ENCODE measurements at regions not wholly inside any gene's neighbourhood (a gene's known extent, or its start where the extent isn't known, plus 50 kb on each side); places are given as distances from the start of the nearest gene placed in this dataset.

DNA sequence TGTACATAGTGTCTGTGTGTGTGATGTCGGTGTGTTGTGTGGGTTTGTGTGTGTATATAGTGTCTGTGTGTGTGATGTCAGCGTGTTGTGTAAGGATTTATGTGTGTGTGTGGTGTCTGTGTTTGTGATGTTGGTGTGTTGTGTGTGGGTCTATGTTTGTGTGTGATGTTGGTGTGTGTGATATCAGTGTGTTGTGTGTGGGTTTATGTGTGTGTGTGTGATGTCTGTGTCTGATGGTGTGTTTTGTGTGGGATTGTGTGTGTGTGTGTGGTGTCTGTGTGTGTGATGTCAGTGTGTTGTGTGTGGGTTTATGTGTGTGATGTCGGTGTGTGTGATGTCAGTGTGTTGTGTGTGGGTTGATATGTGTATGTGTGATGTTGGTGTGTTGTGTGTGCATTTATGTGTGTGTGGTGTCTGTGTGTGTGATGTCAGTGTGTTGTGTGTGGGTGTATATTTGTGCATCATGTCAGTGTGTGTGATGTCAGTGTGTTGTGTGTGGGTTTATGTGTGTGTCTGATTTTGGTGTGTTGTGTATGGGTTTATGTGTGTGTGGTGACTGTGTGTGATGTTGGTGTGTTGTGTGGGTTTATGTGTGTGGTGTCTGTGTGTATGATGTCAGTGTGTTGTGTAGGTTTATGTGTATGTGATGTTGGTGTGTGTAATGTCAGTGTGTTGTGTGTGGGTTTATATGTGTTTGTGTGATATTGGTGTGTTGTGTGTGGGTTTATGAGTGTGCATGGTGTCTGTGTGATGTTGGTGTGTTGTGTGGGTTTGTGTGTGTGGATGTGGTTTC, 102.4 kb upstream of the CD93 start:
- DNase-seq (ENCODE audit: low read depth) = no peak
- no peak overlapping the region for H3K4me3 ChIP-seq (ENCODE audit: low read depth, low read length)
- TF ChIP-seq, protein P1, sequence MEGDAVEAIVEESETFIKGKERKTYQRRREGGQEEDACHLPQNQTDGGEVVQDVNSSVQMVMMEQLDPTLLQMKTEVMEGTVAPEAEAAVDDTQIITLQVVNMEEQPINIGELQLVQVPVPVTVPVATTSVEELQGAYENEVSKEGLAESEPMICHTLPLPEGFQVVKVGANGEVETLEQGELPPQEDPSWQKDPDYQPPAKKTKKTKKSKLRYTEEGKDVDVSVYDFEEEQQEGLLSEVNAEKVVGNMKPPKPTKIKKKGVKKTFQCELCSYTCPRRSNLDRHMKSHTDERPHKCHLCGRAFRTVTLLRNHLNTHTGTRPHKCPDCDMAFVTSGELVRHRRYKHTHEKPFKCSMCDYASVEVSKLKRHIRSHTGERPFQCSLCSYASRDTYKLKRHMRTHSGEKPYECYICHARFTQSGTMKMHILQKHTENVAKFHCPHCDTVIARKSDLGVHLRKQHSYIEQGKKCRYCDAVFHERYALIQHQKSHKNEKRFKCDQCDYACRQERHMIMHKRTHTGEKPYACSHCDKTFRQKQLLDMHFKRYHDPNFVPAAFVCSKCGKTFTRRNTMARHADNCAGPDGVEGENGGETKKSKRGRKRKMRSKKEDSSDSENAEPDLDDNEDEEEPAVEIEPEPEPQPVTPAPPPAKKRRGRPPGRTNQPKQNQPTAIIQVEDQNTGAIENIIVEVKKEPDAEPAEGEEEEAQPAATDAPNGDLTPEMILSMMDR (IDR thresholded peaks at IDR 0.05; ENCODE audit: insufficient read depth, low read length) = no peak

DNA sequence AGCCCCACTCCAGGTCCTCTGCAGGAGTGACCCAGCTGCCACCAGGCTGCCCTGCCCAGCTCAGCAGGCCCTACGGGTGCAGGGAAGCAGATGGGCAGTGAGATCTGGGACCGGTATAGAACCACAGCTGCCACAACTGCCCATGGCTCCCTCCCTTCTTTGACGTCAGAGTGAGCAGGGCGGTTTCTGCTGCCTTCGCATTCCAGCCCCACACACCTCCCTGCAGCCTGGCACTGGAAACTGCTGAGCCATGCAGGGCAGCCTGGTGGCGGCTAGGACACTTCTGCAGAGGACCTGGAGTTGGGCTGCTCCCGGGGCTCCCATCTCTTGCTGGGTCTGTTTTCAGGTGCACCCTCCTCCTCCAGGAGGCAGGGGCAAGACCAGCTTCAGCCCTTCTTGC, 101.6 kb upstream of the CD93 start:
- DNase-seq (ENCODE audit: low read depth) = no peak
- TF ChIP-seq, protein P1 (IDR thresholded peaks at IDR 0.05; ENCODE audit: insufficient read depth, low read length) = no peak

DNA sequence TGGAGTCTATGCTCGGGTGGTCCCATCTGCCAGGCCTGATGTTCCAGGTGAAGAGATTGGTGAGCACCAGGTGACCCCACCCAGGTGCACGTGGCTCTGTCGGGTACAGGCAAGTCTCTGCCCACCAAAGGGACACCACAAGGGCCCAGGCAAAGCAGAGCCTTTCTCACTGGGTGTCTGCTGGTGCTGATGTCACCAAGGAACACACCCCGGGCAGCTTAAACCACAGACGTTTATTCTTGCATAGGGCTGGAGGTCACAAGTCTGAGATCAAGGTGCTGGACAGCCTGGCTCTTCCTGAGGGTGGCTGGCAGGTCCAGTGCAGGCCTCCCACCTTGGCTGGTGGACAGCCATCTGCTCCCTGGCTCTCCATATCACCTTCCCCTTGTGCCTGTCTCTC, 100.7 kb upstream of the CD93 start:
- DNase-seq (ENCODE audit: low read depth) = no peak
- H3K4me3 ChIP-seq (ENCODE audit: low read depth, low read length) = no peak overlapping the region
- TF ChIP-seq, protein P1 (IDR thresholded peaks at IDR 0.05; ENCODE audit: insufficient read depth, low read length) = no peak

More for the DNA sequence above, 101.6 kb upstream of the CD93 start:
- no peak overlapping the region for H3K4me3 ChIP-seq (ENCODE audit: low read depth, low read length)

DNA sequence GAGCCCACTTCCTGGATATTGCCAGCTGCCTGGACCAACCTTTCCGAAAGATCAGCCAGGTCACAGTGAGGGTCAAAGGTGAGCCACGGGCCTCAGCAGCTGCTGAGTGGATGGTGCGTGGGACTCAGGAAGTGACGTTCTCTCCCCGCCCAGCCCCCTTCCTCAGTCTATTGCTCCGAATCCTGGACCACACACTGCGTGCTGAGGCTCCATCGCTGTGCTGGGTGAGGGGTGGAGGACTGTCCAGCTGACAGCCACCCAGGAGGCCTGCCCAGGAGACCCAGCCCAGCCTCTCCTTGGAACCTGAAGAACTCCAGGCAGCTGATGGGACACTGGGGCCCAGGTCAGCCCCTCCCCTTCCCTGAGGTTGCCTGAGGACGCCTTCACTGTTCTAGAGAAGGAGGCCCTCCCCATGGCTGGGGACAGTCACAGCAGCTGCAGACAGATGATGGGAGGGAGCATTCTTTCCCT, 94.4 kb upstream of the CD93 start:
- TF ChIP-seq, protein P1 (IDR thresholded peaks at IDR 0.05; ENCODE audit: insufficient read depth, low read length) = no peak
- DNase-seq (ENCODE audit: low read depth) = no peak
- H3K4me3 ChIP-seq (ENCODE audit: low read depth, low read length) = no peak overlapping the region

DNA sequence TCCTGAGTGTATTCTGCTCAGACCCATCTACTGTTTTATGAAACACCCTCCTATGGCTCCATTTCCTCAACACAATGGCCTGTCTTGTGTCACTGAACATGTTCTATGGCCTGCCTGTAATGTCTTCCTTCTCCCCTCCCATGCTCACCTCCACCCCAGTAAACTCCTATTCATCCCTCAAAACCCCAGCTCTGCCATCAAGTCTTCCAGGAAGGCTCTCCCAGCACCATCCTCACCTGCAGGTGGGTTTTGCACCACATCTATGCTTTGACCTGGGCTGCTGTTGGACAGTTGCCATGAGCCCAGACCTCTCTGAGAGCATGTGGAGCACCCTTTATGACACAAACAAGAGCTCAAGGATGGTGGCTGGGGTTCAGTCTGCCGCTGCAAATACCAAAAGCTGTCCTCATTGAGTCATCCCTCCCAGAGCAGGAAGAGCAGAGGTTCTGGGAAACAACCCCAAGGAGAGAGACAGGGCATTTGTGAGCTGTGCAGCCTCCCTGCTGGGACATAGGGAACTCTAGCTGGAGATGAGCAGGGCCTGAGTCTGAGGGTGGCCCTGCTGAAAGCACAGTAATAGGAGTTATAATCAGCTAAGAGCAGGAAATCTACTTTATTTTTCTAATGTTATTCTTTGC, 93.8 kb upstream of the CD93 start:
- TF ChIP-seq, protein P1 (IDR thresholded peaks at IDR 0.05; ENCODE audit: insufficient read depth, low read length) = no peak
- H3K4me3 ChIP-seq (ENCODE audit: low read depth, low read length) = no peak overlapping the region
- DNase-seq (ENCODE audit: low read depth) = no peak

DNA sequence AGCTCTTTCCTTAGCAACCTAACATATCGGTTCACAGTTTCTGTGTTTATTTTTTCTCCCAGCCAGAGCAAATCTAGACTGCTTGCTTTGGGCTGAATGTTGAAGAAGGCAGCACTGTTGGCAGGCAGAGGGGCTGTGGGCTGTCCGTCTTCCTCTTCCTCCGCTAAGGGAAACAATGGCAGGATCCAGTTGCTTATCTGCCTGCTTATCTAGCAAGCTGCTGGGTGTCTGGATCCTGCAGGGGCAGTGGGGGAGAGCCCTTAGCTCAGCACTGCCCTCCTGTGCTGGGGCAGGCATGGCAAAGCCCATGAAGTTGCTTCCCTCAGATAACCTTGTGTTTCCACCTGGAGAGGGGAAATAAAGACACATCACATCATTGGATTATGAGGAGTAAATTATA, 92.7 kb upstream of the CD93 start:
- TF ChIP-seq, protein P1 (IDR thresholded peaks at IDR 0.05; ENCODE audit: insufficient read depth, low read length) = peak; percentile 46
- DNase-seq (ENCODE audit: low read depth) = peak; percentile 60
- no peak overlapping the region for H3K4me3 ChIP-seq (ENCODE audit: low read depth, low read length)
